OCI-LY7 (cell line): ENCODE measurements at regions not wholly inside any gene's neighbourhood (a gene's known extent, or its start where the extent isn't known, plus 50 kb on each side); places are given as distances from the start of the nearest gene placed in this dataset.

Experiments
- CTCF ChIP-seq: fragments of 200-600 bp; sonication (generic); conservative IDR thresholded peaks from 2 replicates; pipeline ENCODE4 v1.5.1; 2014; ENCODE audit warnings: mild to moderate bottlenecking, antibody characterized with exemption, low read length, moderate library complexity, mixed read lengths
- EZH2phosphoT487 ChIP-seq: fragments of 200-600 bp; sonication (generic); IDR thresholded peaks from 2 replicates; pipeline ENCODE4 v1.6.1; 2018; ENCODE audit warnings: low read depth, borderline replicate concordance, mild to moderate bottlenecking, mixed run types, antibody characterized with exemption, low read length, moderate library complexity, mixed read lengths

- TF ChIP-seq CTCF (no peak), EZH2phosphoT487 (no peak)
These were observed 116.9 kb upstream of the ARPP21 start for GRCh38 chr3:35522450-35522849.
